Upper lobe of left lung (tissue), 6 donors: ENCODE measurements at regions not wholly inside any gene's neighbourhood (a gene's known extent, or its start where the extent isn't known, plus 50 kb on each side); places are given as distances from the start of the nearest gene placed in this dataset.

Experiments
- ATAC-seq, 2 donors: fragments of 200-7000 bp; cut with Tn5 transposase; one replicate each; pipeline ENCODE4 v1.9.1; 2022; ENCODE audit warnings: mild to moderate bottlenecking in 2 of 2, moderate library complexity in 2 of 2; ENCODE audit not compliant: low FRiP score in 2 of 2
- DNase-seq, 2 donors: peaks; one replicate each; pipeline ENCODE4 v3.0.0-alpha.2; 2019 to 2020
- H3K27ac ChIP-seq, 4 donors: fragments of 200-600 bp; sonication (generic); one replicate each; pipeline ENCODE4 v1.5.1; 2016 to 2019
- H3K27me3 ChIP-seq, 4 donors: fragments of 200-600 bp; sonication (generic); one replicate each; pipeline ENCODE4 v1.5.1; 2017 to 2019
- H3K36me3 ChIP-seq, 4 donors: fragments of 200-600 bp; sonication (generic); one replicate each; pipeline ENCODE4 v1.5.1; 2016 to 2019
- H3K4me1 ChIP-seq, 4 donors: fragments of 200-600 bp; sonication (generic); one replicate each; pipeline ENCODE4 v1.5.1; 2018 to 2019
- H3K4me3 ChIP-seq, 4 donors: fragments of 200-600 bp; sonication (generic); one replicate each; pipeline ENCODE4 v1.5.1; 2017 to 2019; ENCODE audit warnings: mild to moderate bottlenecking in 2 of 4, moderate library complexity in 1 of 4
- H3K9me3 ChIP-seq, 4 donors: fragments of 200-600 bp; sonication (generic); one replicate each; pipeline ENCODE4 v1.5.1; 2018 to 2019
- EP300 ChIP-seq, 4 donors: sonication (generic); formaldehyde crosslinking; IDR thresholded peaks; one replicate each; pipeline ENCODE4 v1.5.1; 2017; ENCODE audit warnings: antibody characterized with exemption in 4 of 4, control low read depth in 2 of 4
- POLR2A ChIP-seq, 4 donors: fragments of 450-650 bp; IDR thresholded peaks; one replicate each; pipeline ENCODE4 v1.5.1; 2016 to 2017; ENCODE audit warnings: antibody characterized with exemption in 4 of 4, mild to moderate bottlenecking in 2 of 4
- POLR2AphosphoS5 ChIP-seq, 2 donors: sonication (generic); formaldehyde crosslinking; IDR thresholded peaks; one replicate each; pipeline ENCODE4 v1.5.1; 2017; ENCODE audit warnings: antibody characterized with exemption in 2 of 2
- WGBS, 2 donors: methylation state at CpG; one replicate each; pipeline ENCODE4 v1.1.5; 2017 to 2018; 5-methylcytosine and 5-hydroxymethylcytosine counted together
- TF ChIP-seq, protein P1 (sequence below), 6 experiments: fragments of 450-650 bp in 4 of 6; fragments of 200-600 bp in 2 of 6; sonication (generic) in 2 of 6; IDR thresholded peaks; one replicate each; pipeline ENCODE4 v1.5.1; 2016 to 2019; ENCODE audit warnings: antibody characterized with exemption in 6 of 6
- donor health status: DM: no; HTN: no; CAD: no; lungs with moderate emphysema.
- donor health status: DM: no; HTN: yes; CAD: no; lungs with severe emphysema.

DNA sequence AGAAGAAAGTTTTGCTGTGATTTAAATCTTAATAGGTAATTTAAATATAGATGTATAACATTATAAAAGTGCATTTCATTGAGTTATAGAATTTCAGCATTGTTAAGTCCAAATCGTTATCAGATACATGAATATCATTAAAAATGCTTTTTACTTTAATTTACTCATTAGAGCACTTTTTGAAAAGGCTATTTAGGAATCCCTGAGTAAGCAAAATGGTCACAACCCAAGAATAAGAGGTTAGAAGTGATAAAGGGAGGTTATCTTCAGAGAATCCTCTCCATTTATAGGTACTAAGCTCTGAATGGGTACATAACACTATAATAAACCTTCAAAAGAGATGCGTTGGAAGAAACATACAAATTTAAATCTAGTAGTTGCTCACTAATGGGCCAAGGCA lies 130.7 kb downstream of the SLC30A10 start:
- no peaks in the 10 kb centered on the region for H3K4me1 ChIP-seq
- no peak overlapping the region for H3K4me3 ChIP-seq
- H3K27ac ChIP-seq, result no peak overlapping the region
- no peaks in the 10 kb centered on the region for H3K27me3 ChIP-seq
- 87 to 89% methylated on average over 2 of the region's 2 CpGs for WGBS, 2 donors
- no peaks in the 10 kb centered on the region for H3K36me3 ChIP-seq
- TF ChIP-seq, protein P1, sequence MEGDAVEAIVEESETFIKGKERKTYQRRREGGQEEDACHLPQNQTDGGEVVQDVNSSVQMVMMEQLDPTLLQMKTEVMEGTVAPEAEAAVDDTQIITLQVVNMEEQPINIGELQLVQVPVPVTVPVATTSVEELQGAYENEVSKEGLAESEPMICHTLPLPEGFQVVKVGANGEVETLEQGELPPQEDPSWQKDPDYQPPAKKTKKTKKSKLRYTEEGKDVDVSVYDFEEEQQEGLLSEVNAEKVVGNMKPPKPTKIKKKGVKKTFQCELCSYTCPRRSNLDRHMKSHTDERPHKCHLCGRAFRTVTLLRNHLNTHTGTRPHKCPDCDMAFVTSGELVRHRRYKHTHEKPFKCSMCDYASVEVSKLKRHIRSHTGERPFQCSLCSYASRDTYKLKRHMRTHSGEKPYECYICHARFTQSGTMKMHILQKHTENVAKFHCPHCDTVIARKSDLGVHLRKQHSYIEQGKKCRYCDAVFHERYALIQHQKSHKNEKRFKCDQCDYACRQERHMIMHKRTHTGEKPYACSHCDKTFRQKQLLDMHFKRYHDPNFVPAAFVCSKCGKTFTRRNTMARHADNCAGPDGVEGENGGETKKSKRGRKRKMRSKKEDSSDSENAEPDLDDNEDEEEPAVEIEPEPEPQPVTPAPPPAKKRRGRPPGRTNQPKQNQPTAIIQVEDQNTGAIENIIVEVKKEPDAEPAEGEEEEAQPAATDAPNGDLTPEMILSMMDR (IDR thresholded peaks at IDR 0.05), result no peak
- TF ChIP-seq POLR2AphosphoS5 (IDR thresholded peaks at IDR 0.05) (no peak), EP300 (IDR thresholded peaks at IDR 0.05) (no peak), POLR2A (IDR thresholded peaks at IDR 0.05) (no peak)
- ATAC-seq (no peak), DNase-seq (no peak)
- no peaks in the 10 kb centered on the region for H3K9me3 ChIP-seq

DNA sequence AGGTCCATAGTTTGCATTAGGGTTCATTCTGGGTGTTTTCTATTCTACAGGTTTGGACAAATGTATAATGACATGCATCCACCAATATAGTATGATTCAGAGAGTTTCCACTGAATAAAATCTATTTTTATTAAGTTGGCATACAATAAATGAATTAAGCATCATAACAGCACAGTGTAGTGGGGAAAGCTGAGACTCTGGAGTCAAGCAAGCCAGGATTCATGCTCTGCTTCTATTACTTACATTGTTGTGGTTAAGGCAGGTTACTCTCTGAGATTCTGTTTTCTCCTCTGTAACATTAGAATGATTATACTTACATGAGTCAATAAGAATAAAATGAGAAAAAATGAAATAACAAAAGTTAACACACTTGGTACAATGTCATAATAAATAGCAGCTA lies 131.3 kb downstream of the SLC30A10 start:
- Histone ChIP-seq H3K4me3 (no peak overlapping the region), H3K27ac (no peak overlapping the region), H3K27me3 (no peaks in the 10 kb centered on the region), H3K4me1 (no peaks in the 10 kb centered on the region), H3K9me3 (no peaks in the 10 kb centered on the region), H3K36me3 (no peaks in the 10 kb centered on the region)
- ATAC-seq, result no peak
- no peak for TF ChIP-seq POLR2A (IDR thresholded peaks at IDR 0.05)
- TF ChIP-seq, protein P1 (IDR thresholded peaks at IDR 0.05), result no peak
- no peak for TF ChIP-seq EP300 (IDR thresholded peaks at IDR 0.05)
- TF ChIP-seq POLR2AphosphoS5 (IDR thresholded peaks at IDR 0.05), result no peak
- no peak for DNase-seq

DNA sequence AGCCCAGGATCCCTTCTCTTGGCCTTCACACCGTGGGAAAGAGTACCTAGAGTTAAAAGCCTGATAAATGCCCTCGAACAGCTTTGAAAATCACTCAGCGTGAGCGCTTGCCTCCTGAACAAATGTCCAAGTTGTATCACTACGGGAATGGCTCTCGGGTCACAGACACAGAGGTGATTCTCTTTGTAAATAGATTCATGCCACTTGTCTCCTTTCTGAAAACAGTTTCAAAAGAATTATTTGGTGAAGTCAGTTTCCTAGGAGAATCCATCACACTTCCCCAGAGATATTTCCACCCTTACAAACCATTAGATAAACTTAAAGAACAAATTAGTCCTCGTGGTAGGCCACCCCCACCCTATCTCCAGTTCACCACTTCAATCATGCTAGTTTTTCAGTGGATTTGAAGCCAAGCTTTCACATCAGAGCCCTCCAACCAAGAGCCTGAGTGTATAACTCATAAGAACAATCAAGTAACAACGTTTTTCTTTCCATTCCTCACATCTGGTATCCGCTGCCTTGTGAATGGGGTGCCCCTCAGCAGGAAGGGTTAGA lies 132.9 kb downstream of the SLC30A10 start:
- no peaks in the 10 kb centered on the region for H3K27me3 ChIP-seq
- no peaks in the 10 kb centered on the region for H3K4me1 ChIP-seq
- WGBS, 2 donors, result 60 to 74% methylated on average over 9 of the region's 9 CpGs
- H3K36me3 ChIP-seq, result no peaks in the 10 kb centered on the region
- ATAC-seq (no peak), DNase-seq (no peak)
- H3K9me3 ChIP-seq, result no peaks in the 10 kb centered on the region
- no peak overlapping the region for H3K27ac ChIP-seq
- TF ChIP-seq POLR2A (IDR thresholded peaks at IDR 0.05) (no peak), POLR2AphosphoS5 (IDR thresholded peaks at IDR 0.05) (no peak), EP300 (IDR thresholded peaks at IDR 0.05) (no peak)
- TF ChIP-seq, protein P1 (IDR thresholded peaks at IDR 0.05), result no peak
- H3K4me3 ChIP-seq, result no peak overlapping the region

DNA sequence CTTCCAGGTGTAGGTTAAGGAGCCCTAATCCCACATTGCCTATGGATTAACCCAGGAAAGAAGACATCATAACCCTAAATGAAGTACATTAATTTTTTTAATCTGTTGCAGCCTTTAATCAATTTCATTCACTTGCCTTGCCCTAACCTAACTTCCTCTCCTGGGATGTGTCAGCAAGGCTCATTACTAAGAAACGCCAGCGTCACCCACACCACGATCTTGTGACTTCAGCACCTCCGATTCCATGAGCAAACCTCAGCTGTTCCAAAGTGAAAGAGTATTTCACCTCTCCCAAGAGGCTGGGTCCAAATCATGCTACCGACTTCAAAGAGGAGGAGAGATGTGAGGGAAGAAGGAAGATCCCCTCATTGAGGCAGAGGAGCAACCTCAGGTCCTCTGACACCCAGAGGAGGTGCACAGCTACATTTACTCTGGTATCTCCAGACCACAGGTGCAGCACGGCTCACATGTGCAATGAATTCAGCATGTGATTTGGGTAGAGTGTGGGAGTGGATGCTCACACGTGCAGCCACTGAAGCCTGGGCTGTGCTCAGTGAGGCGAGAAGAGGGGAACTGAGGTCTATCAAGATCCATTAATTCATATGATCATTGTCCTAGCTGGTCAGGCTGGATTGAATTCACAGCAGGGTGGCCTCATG lies 134.1 kb downstream of the SLC30A10 start:
- WGBS, 2 donors, result 78 to 93% methylated on average over 8 of the region's 8 CpGs
- ATAC-seq, result no peak
- H3K9me3 ChIP-seq, result no peaks in the 10 kb centered on the region
- no peak overlapping the region for H3K27ac ChIP-seq
- no peaks in the 10 kb centered on the region for H3K27me3 ChIP-seq
- H3K36me3 ChIP-seq, result no peaks in the 10 kb centered on the region
- no peaks in the 10 kb centered on the region for H3K4me1 ChIP-seq
- TF ChIP-seq, protein P1 (IDR thresholded peaks at IDR 0.05), result no peak
- TF ChIP-seq POLR2AphosphoS5 (IDR thresholded peaks at IDR 0.05), result no peak
- TF ChIP-seq EP300 (IDR thresholded peaks at IDR 0.05), result no peak
- TF ChIP-seq POLR2A (IDR thresholded peaks at IDR 0.05), result no peak
- no peak overlapping the region for H3K4me3 ChIP-seq
- DNase-seq, result no peak
